K562 (cell line): ENCODE measurements at regions not wholly inside any gene's neighbourhood (a gene's known extent, or its start where the extent isn't known, plus 50 kb on each side); places are given as distances from the start of the nearest gene placed in this dataset.

ENCODE experiments used
- BCOR ChIP-seq: fragments of 450-650 bp; IDR thresholded peaks from 2 replicates; pipeline ENCODE4 v1.6.1; 2016
- BHLHE40 ChIP-seq: IDR thresholded peaks from 2 replicates; pipeline ENCODE4 v1.6.1; 2011; ENCODE audit warnings: low read length, improper control_type of control experiment
- CREB1 ChIP-seq, 2 experiments: sonication (generic) in 1 of 2; formaldehyde crosslinking in 1 of 2; IDR thresholded peaks; 2 replicates each; pipeline versions ENCODE4 v1.6.1 to v1.8.0; 2012 to 2022; ENCODE audit warnings: inconsistent platforms in 1 of 2, mild to moderate bottlenecking in 1 of 2, missing genetic modification reagents in 1 of 2, moderate library complexity in 1 of 2
- DMBX1 ChIP-seq: fragments of 250-450 bp; sonication (Bioruptor Pico); IDR thresholded peaks from 2 replicates; pipeline ENCODE4 v1.8.0; 2022; ENCODE audit warnings: inconsistent platforms, mild to moderate bottlenecking, moderate library complexity, borderline replicate concordance
- FOXJ2 ChIP-seq: fragments of 200-800 bp; sonication (Bioruptor generic); IDR thresholded peaks from 2 replicates; pipeline ENCODE4 v1.6.1; 2016; ENCODE audit warnings: missing genetic modification characterization, missing compliant biosample characterization
- FOXP1 ChIP-seq: sonication (generic); formaldehyde crosslinking; IDR thresholded peaks from 2 replicates; pipeline ENCODE4 v1.8.0; 2022; ENCODE audit warnings: mild to moderate bottlenecking, missing genetic modification reagents
- NFIC ChIP-seq: fragments of 450-650 bp; IDR thresholded peaks from 2 replicates; pipeline ENCODE4 v1.6.1; 2017; ENCODE audit warnings: mild to moderate bottlenecking, inconsistent platforms
- U2AF2 ChIP-seq: fragments of 200-400 bp; formaldehyde crosslinking; optimal IDR thresholded peaks from 2 replicates; pipeline ENCODE3; 2017; ENCODE audit warnings: low read depth, mild to moderate bottlenecking, low read length
- YY1 ChIP-seq, 3 experiments: IDR thresholded peaks; 2 replicates each; pipeline ENCODE4 v1.6.1; 2011; ENCODE audit warnings: low read length in 2 of 3, mild to moderate bottlenecking in 2 of 3, moderate library complexity in 2 of 3, borderline replicate concordance in 1 of 3, control low read depth in 1 of 3, low read depth in 1 of 3; ENCODE audit not compliant: insufficient read depth in 3 of 3, insufficient replicate concordance in 2 of 3, control insufficient read depth in 1 of 3, insufficient read length in 1 of 3; ENCODE audit errors: extremely low read depth in 1 of 3
- TF ChIP-seq, protein P1 (sequence below), 2 experiments: fragments of 450-650 bp in 1 of 2; IDR thresholded peaks; 2 replicates each; pipeline ENCODE4 v1.6.1; 2011 to 2017; ENCODE audit warnings: low read depth in 2 of 2, antibody characterized with exemption in 1 of 2, borderline replicate concordance in 1 of 2, low read length in 1 of 2, mild to moderate bottlenecking in 1 of 2, mixed read lengths in 1 of 2; ENCODE audit not compliant: control insufficient read depth in 1 of 2
- TF ChIP-seq, protein P2 (sequence below), 2 experiments: fragments of 450-650 bp; IDR thresholded peaks; 2 replicates each; pipeline ENCODE4 v1.6.1; 2018; ENCODE audit warnings: mild to moderate bottlenecking in 2 of 2, low read depth in 1 of 2; ENCODE audit not compliant: partially characterized antibody in 2 of 2

DNA sequence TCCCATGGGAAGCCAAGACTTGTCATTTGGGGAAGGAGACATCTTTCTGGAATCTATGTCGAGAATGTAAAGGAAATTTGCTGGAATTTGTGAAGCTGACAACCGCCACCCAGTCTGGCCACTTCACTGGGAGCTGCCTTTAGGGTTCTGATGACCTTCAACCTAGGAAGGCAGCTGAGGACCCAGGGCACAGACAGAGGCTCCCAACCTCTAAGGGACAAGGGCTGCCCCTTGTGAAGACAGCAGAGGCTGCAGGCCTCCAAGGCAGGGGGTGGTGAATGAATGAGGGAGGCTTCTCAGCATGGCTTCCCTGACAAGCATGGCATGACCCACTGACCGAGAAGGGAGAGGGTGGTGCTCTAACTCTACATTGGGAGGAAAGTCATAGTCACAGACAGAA is 128.9 kb upstream of the ASB18 start (continued):
- TF ChIP-seq, protein P1, sequence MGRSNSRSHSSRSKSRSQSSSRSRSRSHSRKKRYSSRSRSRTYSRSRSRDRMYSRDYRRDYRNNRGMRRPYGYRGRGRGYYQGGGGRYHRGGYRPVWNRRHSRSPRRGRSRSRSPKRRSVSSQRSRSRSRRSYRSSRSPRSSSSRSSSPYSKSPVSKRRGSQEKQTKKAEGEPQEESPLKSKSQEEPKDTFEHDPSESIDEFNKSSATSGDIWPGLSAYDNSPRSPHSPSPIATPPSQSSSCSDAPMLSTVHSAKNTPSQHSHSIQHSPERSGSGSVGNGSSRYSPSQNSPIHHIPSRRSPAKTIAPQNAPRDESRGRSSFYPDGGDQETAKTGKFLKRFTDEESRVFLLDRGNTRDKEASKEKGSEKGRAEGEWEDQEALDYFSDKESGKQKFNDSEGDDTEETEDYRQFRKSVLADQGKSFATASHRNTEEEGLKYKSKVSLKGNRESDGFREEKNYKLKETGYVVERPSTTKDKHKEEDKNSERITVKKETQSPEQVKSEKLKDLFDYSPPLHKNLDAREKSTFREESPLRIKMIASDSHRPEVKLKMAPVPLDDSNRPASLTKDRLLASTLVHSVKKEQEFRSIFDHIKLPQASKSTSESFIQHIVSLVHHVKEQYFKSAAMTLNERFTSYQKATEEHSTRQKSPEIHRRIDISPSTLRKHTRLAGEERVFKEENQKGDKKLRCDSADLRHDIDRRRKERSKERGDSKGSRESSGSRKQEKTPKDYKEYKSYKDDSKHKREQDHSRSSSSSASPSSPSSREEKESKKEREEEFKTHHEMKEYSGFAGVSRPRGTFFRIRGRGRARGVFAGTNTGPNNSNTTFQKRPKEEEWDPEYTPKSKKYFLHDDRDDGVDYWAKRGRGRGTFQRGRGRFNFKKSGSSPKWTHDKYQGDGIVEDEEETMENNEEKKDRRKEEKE (IDR thresholded peaks at IDR 0.05; ENCODE audit: borderline replicate concordance in 1 of 2, control insufficient read depth in 1 of 2, low read depth in 2 of 2, low read length in 1 of 2), result no peak
- TF ChIP-seq FOXJ2 (tag) (no peak), NFIC (no peak), U2AF2 (no peak), YY1 (IDR thresholded peaks at IDR 0.05; ENCODE audit: borderline replicate concordance in 1 of 3, control insufficient read depth in 1 of 3, extremely low read depth in 1 of 3, insufficient read depth in 3 of 3, insufficient read length in 1 of 3, insufficient replicate concordance in 2 of 3, low read depth in 1 of 3, low read length in 2 of 3) (no peak), FOXP1 (CRISPR knock-in tag) (no peak), DMBX1 (CRISPR knock-in tag) (no peak), BHLHE40 (no peak), CREB1 (IDR thresholded peaks at IDR 0.05) (no peak), CREB1 (CRISPR knock-in tag; IDR thresholded peaks at IDR 0.05) (no peak), BCOR (no peak)
- TF ChIP-seq, protein P2, sequence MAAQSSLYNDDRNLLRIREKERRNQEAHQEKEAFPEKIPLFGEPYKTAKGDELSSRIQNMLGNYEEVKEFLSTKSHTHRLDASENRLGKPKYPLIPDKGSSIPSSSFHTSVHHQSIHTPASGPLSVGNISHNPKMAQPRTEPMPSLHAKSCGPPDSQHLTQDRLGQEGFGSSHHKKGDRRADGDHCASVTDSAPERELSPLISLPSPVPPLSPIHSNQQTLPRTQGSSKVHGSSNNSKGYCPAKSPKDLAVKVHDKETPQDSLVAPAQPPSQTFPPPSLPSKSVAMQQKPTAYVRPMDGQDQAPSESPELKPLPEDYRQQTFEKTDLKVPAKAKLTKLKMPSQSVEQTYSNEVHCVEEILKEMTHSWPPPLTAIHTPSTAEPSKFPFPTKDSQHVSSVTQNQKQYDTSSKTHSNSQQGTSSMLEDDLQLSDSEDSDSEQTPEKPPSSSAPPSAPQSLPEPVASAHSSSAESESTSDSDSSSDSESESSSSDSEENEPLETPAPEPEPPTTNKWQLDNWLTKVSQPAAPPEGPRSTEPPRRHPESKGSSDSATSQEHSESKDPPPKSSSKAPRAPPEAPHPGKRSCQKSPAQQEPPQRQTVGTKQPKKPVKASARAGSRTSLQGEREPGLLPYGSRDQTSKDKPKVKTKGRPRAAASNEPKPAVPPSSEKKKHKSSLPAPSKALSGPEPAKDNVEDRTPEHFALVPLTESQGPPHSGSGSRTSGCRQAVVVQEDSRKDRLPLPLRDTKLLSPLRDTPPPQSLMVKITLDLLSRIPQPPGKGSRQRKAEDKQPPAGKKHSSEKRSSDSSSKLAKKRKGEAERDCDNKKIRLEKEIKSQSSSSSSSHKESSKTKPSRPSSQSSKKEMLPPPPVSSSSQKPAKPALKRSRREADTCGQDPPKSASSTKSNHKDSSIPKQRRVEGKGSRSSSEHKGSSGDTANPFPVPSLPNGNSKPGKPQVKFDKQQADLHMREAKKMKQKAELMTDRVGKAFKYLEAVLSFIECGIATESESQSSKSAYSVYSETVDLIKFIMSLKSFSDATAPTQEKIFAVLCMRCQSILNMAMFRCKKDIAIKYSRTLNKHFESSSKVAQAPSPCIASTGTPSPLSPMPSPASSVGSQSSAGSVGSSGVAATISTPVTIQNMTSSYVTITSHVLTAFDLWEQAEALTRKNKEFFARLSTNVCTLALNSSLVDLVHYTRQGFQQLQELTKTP (IDR thresholded peaks at IDR 0.05; ENCODE audit: low read depth in 1 of 2, partially characterized antibody in 2 of 2), result no peak
